ENCODE measurements at regions not wholly inside any gene's neighbourhood (a gene's known extent, or its start where the extent isn't known, plus 50 kb on each side); places are given as distances from the start of the nearest gene placed in this dataset.
"Not testable (repeated sequence)": the region's sequence is repeated elsewhere in the genome, so short reads cannot be mapped to it uniquely, and the experiment has no call there.

GRCh38 chr6:144969602-144970272 is 684.6 kb downstream of the UTRN start:
- Histone ChIP-seq H3K4me1 (no peaks in the 10 kb centered on the region), H3K27me3 (no peaks in the 10 kb centered on the region), H3K9ac (ENCODE audit: low read depth in 2 of 2, low read length in 2 of 2) (no peak overlapping the region), H3K9me3 (no peaks in the 10 kb centered on the region), H3K4me3 (no peak overlapping the region), H3K27ac (no peak overlapping the region), H3K36me3 (no peaks in the 10 kb centered on the region)
- DNase-seq = no peak
- intact Hi-C loops (cut with DNase I) = no loop called here
- TF ChIP-seq CTCF (IDR thresholded peaks at IDR 0.05) = no peak

GRCh38 chr6:144977250-144977864 is 692.2 kb downstream of the UTRN start:
- H3K9ac ChIP-seq (ENCODE audit: low read depth in 2 of 2, low read length in 2 of 2); H3K4me3 ChIP-seq; H3K4me1 ChIP-seq; intact Hi-C loops (cut with DNase I); H3K27me3 ChIP-seq; H3K9me3 ChIP-seq; H3K36me3 ChIP-seq: not testable (repeated sequence)
- peak; percentile 84 for DNase-seq
- peak overlapping the region; percentile 14 for H3K27ac ChIP-seq

- Histone ChIP-seq H3K4me1 (no peaks in the 10 kb centered on the region), H3K27me3 (no peaks in the 10 kb centered on the region), H3K36me3 (no peaks in the 10 kb centered on the region), H3K4me3 (no peak overlapping the region), H3K27ac (no peak overlapping the region), H3K9me3 (no peaks in the 10 kb centered on the region), H3K9ac (ENCODE audit: low read depth in 2 of 2, low read length in 2 of 2) (no peak overlapping the region)
- no peak for TF ChIP-seq CTCF (IDR thresholded peaks at IDR 0.05)
- DNase-seq = no peak
- intact Hi-C loops (cut with DNase I) = no loop called here
Measured at GRCh38 chr6:144978208-144978607, 693.1 kb downstream of the UTRN start.

- no peak for DNase-seq
- no peak overlapping the region for H3K27ac ChIP-seq
- H3K9me3 ChIP-seq = no peaks in the 10 kb centered on the region
- H3K36me3 ChIP-seq = no peaks in the 10 kb centered on the region
- no peaks in the 10 kb centered on the region for H3K27me3 ChIP-seq
- H3K9ac ChIP-seq (ENCODE audit: low read depth in 2 of 2, low read length in 2 of 2) = no peak overlapping the region
- H3K4me3 ChIP-seq = no peak overlapping the region
- TF ChIP-seq CTCF (IDR thresholded peaks at IDR 0.05) = no peak
- intact Hi-C loops (cut with DNase I) = no loop called here
- H3K4me1 ChIP-seq = no peaks in the 10 kb centered on the region
Measured at GRCh38 chr6:144986271-144986670, 701.1 kb downstream of the UTRN start.

GRCh38 chr6:144989319-144990107 is 704.4 kb downstream of the UTRN start:
- Histone ChIP-seq H3K4me1 (no peaks in the 10 kb centered on the region), H3K9me3 (no peaks in the 10 kb centered on the region), H3K4me3 (no peak overlapping the region), H3K27ac (no peak overlapping the region), H3K9ac (ENCODE audit: low read depth in 2 of 2, low read length in 2 of 2) (no peak overlapping the region), H3K27me3 (no peaks in the 10 kb centered on the region), H3K36me3 (no peaks in the 10 kb centered on the region)
- no peak for TF ChIP-seq CTCF (IDR thresholded peaks at IDR 0.05)
- no peak for DNase-seq
- intact Hi-C loops (cut with DNase I) = no loop called here

- intact Hi-C loops (cut with DNase I) = no loop called here
- TF ChIP-seq CTCF (IDR thresholded peaks at IDR 0.05) = no peak
- H3K27me3 ChIP-seq = no peaks in the 10 kb centered on the region
- no peak overlapping the region for H3K4me3 ChIP-seq
- H3K4me1 ChIP-seq = no peaks in the 10 kb centered on the region
- no peaks in the 10 kb centered on the region for H3K36me3 ChIP-seq
- H3K9me3 ChIP-seq = no peaks in the 10 kb centered on the region
- no peak overlapping the region for H3K27ac ChIP-seq
- DNase-seq = no peak
- no peak overlapping the region for H3K9ac ChIP-seq (ENCODE audit: low read depth in 2 of 2, low read length in 2 of 2)
Measured at GRCh38 chr6:144990784-144991183, 705.6 kb downstream of the UTRN start.
